Activated CD4-positive, alpha-beta T cell treated with anti-CD3 and anti-CD28 coated beads, Interleukin-2, amount 10 ng/mL, durations not matched to agents 7 days and 5 days (primary cell): ENCODE measurements at regions not wholly inside any gene's neighbourhood (a gene's known extent, or its start where the extent isn't known, plus 50 kb on each side); places are given as distances from the start of the nearest gene placed in this dataset.

ENCODE experiments used
- CTCF ChIA-PET: fragments of 350-600 bp; sonication (Branson Sonifier 250); formaldehyde crosslinking; loops from one replicate; lab custom pipeline; 2021; ENCODE audit warnings: antibody characterized with exemption; lab: Charles Lee
- POLR2A ChIA-PET: fragments of 350-600 bp; sonication (Branson Sonifier 250); formaldehyde crosslinking; loops from one replicate; lab custom pipeline; 2021; ENCODE audit warnings: antibody characterized with exemption; lab: Charles Lee
- DNase-seq: peaks from one replicate; pipeline ENCODE4 v3.0.0-alpha.2; 2020
- H3K27ac Mint-ChIP-seq: one replicate; pipeline ENCODE4 v1.8.0; 2021; ENCODE audit warnings: mild to moderate bottlenecking, moderate library complexity, mixed read lengths
- H3K27me3 Mint-ChIP-seq: one replicate; pipeline ENCODE4 v1.8.0; 2021; ENCODE audit warnings: mixed read lengths
- H3K36me3 Mint-ChIP-seq: one replicate; pipeline ENCODE4 v1.8.0; 2021; ENCODE audit warnings: low read depth, mixed read lengths
- H3K4me1 Mint-ChIP-seq: one replicate; pipeline ENCODE4 v1.8.0; 2021; ENCODE audit warnings: mixed read lengths
- H3K4me3 Mint-ChIP-seq: one replicate; pipeline ENCODE4 v1.8.0; 2021; ENCODE audit warnings: mild to moderate bottlenecking, moderate library complexity, mixed read lengths
- H3K9me3 Mint-ChIP-seq: one replicate; pipeline ENCODE4 v1.8.0; 2021; ENCODE audit warnings: mixed read lengths

DNA sequence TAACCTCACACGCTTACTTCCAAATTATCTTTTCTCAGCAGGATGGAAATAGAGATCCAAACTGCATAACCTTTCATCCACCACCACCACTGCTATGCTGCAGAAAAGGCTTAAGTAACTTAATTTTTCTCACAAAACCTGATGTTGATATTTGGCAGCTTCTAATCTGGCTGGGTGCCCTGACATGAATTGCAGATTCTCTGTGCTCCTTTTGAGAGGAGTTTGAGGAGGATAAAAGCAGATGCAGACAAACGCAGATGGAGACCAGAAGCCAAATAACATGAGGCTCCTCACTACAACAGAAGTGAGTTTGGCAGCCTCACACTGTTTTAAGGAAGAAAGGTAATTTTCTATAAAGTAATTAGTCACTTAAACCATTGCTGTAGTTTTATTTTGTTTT lies 646.2 kb upstream of the ATXN8OS start:
- POLR2A ChIA-PET: no interaction called here
- no peak for DNase-seq
- Mint-ChIP-seq H3K9me3 (peaks cover 13% of the 10 kb centered on the region), H3K4me1 (no peaks in the 10 kb centered on the region), H3K27ac (no peak overlapping the region), H3K36me3 (no peaks in the 10 kb centered on the region), H3K4me3 (no peak overlapping the region), H3K27me3 (no peaks in the 10 kb centered on the region)
- CTCF ChIA-PET: no interaction called here

- ChIA-PET POLR2A (no interaction called here), CTCF (interaction anchor here (0.6 kb wide), 1 partner anchor 942 kb away, joined by 3 read pairs; no protein-coding TSS in a partner anchor)
- H3K27me3 Mint-ChIP-seq: no peaks in the 10 kb centered on the region
- H3K27ac Mint-ChIP-seq: no peak overlapping the region
- peaks cover 11% of the 10 kb centered on the region for H3K9me3 Mint-ChIP-seq
- no peak for DNase-seq
- H3K4me1 Mint-ChIP-seq: no peaks in the 10 kb centered on the region
- no peaks in the 10 kb centered on the region for H3K36me3 Mint-ChIP-seq
- no peak overlapping the region for H3K4me3 Mint-ChIP-seq
These were observed 648.3 kb upstream of the ATXN8OS start for GRCh38 chr13:69459346-69459745.

- Mint-ChIP-seq H3K36me3 (no peaks in the 10 kb centered on the region), H3K27me3 (no peaks in the 10 kb centered on the region), H3K4me3 (no peak overlapping the region), H3K27ac (no peak overlapping the region), H3K4me1 (no peaks in the 10 kb centered on the region), H3K9me3 (peaks cover 9% of the 10 kb centered on the region)
- POLR2A ChIA-PET: no interaction called here
- no peak for DNase-seq
- CTCF ChIA-PET: no interaction called here
These were observed 649.6 kb upstream of the ATXN8OS start for GRCh38 chr13:69458013-69458412.

GRCh38 chr13:69450245-69450644 lies 657.4 kb upstream of the ATXN8OS start:
- no peaks in the 10 kb centered on the region for H3K4me1 Mint-ChIP-seq
- no peak overlapping the region for H3K4me3 Mint-ChIP-seq
- no peaks in the 10 kb centered on the region for H3K36me3 Mint-ChIP-seq
- POLR2A ChIA-PET: no interaction called here
- no peaks in the 10 kb centered on the region for H3K27me3 Mint-ChIP-seq
- CTCF ChIA-PET: no interaction called here
- H3K9me3 Mint-ChIP-seq: peaks cover 3% of the 10 kb centered on the region
- H3K27ac Mint-ChIP-seq: no peak overlapping the region
- DNase-seq: no peak

DNA sequence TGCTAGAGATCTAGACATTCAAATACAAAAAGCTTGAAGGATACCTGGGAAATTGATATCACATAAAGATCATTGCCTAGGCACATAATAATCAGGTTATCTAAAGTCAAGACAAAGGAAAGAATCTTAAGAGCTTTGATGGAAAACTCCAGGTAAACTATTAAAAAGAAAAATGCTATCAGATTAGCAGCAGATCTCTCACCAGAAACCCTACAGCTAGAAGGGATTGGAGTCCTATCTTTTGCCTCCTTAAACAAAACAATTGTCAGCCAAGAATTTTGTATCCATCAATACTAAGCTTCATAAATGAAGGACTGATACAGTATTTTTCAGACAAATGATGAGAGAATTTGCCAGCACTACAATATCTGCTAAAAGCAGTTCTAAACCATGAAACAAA lies 682.4 kb upstream of the ATXN8OS start:
- ChIA-PET POLR2A (no interaction called here), CTCF (no interaction called here)
- Mint-ChIP-seq H3K9me3 (peaks cover 40% of the 10 kb centered on the region), H3K36me3 (no peaks in the 10 kb centered on the region), H3K4me3 (no peak overlapping the region), H3K27me3 (no peaks in the 10 kb centered on the region), H3K4me1 (no peaks in the 10 kb centered on the region), H3K27ac (no peak overlapping the region)
- no peak for DNase-seq

DNA sequence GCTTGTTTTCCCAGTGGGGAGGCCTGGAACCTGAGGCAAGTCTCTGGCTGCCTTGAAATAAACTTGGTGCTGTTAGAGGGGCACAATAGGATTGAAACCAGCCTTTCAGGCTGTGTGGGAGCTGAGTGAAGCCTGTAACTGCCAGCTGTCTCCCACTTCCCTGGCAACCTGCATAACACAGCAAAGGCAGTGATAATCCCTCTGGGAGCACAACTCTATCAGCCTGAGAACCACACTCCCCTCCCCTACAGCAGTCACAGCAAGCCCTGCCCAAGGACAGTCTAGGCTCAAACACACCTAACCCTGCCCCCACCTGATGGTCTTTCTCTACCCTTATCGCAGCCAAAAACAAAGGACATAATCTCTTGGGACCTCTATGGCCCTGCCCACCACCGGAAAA lies 683.8 kb upstream of the ATXN8OS start:
- ChIA-PET POLR2A (no interaction called here), CTCF (no interaction called here)
- peaks cover 35% of the 10 kb centered on the region for H3K9me3 Mint-ChIP-seq
- no peak overlapping the region for H3K4me3 Mint-ChIP-seq
- H3K27ac Mint-ChIP-seq: no peak overlapping the region
- no peaks in the 10 kb centered on the region for H3K27me3 Mint-ChIP-seq
- no peaks in the 10 kb centered on the region for H3K4me1 Mint-ChIP-seq
- DNase-seq: no peak
- no peaks in the 10 kb centered on the region for H3K36me3 Mint-ChIP-seq

DNA sequence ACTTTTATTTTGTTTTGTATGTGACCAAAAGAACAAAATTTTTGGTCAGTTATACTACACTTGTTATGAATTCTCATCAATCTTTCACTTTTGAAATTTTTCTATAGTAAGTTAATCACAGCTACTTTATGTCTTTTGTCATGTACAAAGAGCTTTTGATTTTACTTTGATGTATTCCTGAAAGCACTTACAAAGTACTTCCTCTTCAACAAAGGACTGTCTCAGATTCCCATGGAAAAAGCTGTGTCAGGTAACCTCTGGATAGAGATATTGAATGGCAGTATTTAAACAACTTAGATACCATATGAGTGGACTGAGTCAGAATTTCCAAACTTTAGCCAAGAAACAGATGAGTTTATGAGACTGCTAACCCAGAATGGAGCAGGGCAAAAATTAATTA lies 689.3 kb upstream of the ATXN8OS start:
- Mint-ChIP-seq H3K36me3 (no peaks in the 10 kb centered on the region), H3K4me3 (no peak overlapping the region), H3K4me1 (no peaks in the 10 kb centered on the region), H3K27me3 (no peaks in the 10 kb centered on the region), H3K27ac (no peak overlapping the region), H3K9me3 (peaks cover 9% of the 10 kb centered on the region)
- CTCF ChIA-PET: no interaction called here
- no peak for DNase-seq
- POLR2A ChIA-PET: no interaction called here

- no peaks in the 10 kb centered on the region for H3K9me3 Mint-ChIP-seq
- no peak overlapping the region for H3K4me3 Mint-ChIP-seq
- CTCF ChIA-PET: no interaction called here
- DNase-seq: no peak
- no peaks in the 10 kb centered on the region for H3K27me3 Mint-ChIP-seq
- H3K27ac Mint-ChIP-seq: no peak overlapping the region
- H3K4me1 Mint-ChIP-seq: no peaks in the 10 kb centered on the region
- POLR2A ChIA-PET: no interaction called here
- no peaks in the 10 kb centered on the region for H3K36me3 Mint-ChIP-seq
These were observed 696.9 kb upstream of the ATXN8OS start for GRCh38 chr13:69410761-69411160.

GRCh38 chr13:69391756-69392155 lies 715.9 kb upstream of the ATXN8OS start:
- Mint-ChIP-seq H3K4me1 (no peaks in the 10 kb centered on the region), H3K27ac (no peak overlapping the region), H3K27me3 (no peaks in the 10 kb centered on the region), H3K9me3 (peaks cover 16% of the 10 kb centered on the region), H3K36me3 (no peaks in the 10 kb centered on the region), H3K4me3 (no peak overlapping the region)
- POLR2A ChIA-PET: no interaction called here
- CTCF ChIA-PET: no interaction called here
- no peak for DNase-seq

GRCh38 chr13:69389899-69390298 lies 717.7 kb upstream of the ATXN8OS start:
- ChIA-PET POLR2A (no interaction called here), CTCF (no interaction called here)
- no peak overlapping the region for H3K4me3 Mint-ChIP-seq
- H3K36me3 Mint-ChIP-seq: no peaks in the 10 kb centered on the region
- H3K4me1 Mint-ChIP-seq: no peaks in the 10 kb centered on the region
- peaks cover 13% of the 10 kb centered on the region for H3K9me3 Mint-ChIP-seq
- H3K27ac Mint-ChIP-seq: no peak overlapping the region
- no peaks in the 10 kb centered on the region for H3K27me3 Mint-ChIP-seq
- no peak for DNase-seq

DNA sequence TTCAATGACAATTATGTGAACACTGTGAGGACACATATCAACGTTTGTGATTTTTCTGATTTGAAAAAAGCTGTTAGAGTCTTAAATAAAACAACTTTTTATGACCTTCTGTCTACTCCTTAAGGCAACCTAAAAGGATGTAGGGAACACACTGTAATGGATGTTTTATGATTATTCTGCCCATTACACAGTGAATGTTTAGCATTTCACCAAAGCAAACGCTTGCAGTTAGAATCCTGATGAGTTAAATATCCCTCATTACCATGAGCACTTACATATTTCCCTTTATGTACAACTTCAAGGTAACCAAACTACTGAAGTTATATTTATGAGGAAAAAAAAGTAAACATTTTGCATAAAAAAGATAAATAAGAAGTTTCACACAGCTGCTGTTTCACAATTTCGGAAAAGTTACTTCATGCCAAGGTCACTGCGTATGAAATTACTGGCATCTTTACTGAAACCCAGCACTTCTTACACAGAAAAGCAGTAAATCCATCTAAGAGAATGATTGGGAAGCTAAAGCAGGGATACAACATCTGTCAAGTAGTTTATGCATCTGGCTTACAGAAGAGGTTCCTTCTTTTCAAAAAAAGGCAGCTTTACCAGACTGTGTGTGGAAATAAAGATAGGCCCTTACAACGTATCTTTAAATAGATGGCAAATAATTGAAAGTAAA lies 733.7 kb upstream of the ATXN8OS start:
- H3K4me3 Mint-ChIP-seq: no peak overlapping the region
- ChIA-PET POLR2A (no interaction called here), CTCF (no interaction called here)
- no peaks in the 10 kb centered on the region for H3K27me3 Mint-ChIP-seq
- H3K4me1 Mint-ChIP-seq: no peaks in the 10 kb centered on the region
- DNase-seq: no peak
- H3K9me3 Mint-ChIP-seq: peaks cover 8% of the 10 kb centered on the region
- no peak overlapping the region for H3K27ac Mint-ChIP-seq
- no peaks in the 10 kb centered on the region for H3K36me3 Mint-ChIP-seq

DNA sequence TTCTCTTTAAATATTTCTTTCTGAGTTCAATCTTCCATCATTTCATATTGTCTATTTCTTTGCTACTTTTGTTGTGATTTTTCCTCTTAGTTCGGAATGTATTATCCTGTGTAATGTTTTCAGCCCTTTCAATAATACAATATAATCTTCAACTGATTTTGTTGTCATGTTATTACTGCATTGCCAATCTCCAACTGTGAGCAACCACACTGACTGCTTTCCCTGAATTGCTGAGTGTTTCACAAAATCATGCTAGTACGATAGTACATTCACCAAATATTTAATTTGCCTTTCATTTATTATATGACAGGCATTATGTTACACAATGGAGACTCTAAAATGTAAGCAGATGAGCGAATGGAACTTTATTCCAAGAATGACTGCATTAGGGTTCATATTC lies 744.3 kb upstream of the ATXN8OS start:
- POLR2A ChIA-PET: no interaction called here
- CTCF ChIA-PET: no interaction called here
- Mint-ChIP-seq H3K27ac (no peak overlapping the region), H3K4me3 (no peak overlapping the region), H3K27me3 (no peaks in the 10 kb centered on the region), H3K36me3 (no peaks in the 10 kb centered on the region), H3K4me1 (no peaks in the 10 kb centered on the region), H3K9me3 (peaks cover 10% of the 10 kb centered on the region)
- DNase-seq: no peak

DNA sequence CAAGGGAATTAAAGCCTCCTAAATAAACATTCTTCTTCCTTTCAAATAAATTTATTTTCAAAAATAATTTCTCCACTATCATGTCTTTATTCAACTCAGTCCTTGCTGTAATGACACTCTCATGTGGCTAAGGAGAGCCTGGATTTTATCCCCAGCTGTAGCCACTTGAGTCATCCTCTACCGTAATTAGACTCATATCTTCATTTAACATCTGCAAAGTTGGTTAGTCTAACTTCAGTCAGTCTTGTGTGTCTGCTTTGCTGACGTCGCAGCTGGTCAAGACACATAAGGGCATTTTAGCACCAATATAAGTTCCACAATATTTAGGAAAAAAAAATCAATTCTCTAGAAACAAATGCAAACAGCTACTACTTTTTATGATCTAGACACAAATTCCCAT lies 776.4 kb upstream of the ATXN8OS start:
- H3K9me3 Mint-ChIP-seq: peaks cover 2% of the 10 kb centered on the region
- no peaks in the 10 kb centered on the region for H3K36me3 Mint-ChIP-seq
- ChIA-PET POLR2A (no interaction called here), CTCF (no interaction called here)
- DNase-seq: no peak
- no peaks in the 10 kb centered on the region for H3K27me3 Mint-ChIP-seq
- no peak overlapping the region for H3K27ac Mint-ChIP-seq
- no peak overlapping the region for H3K4me3 Mint-ChIP-seq
- no peaks in the 10 kb centered on the region for H3K4me1 Mint-ChIP-seq
